ENCODE measurements at regions not wholly inside any gene's neighbourhood (a gene's known extent, or its start where the extent isn't known, plus 50 kb on each side); places are given as distances from the start of the nearest gene placed in this dataset.
A peak's percentile ranks its signal among the peaks of the same experiment; 100 is the strongest.
"Not testable (repeated sequence)": the region's sequence is repeated elsewhere in the genome, so short reads cannot be mapped to it uniquely, and the experiment has no call there.

DNA sequence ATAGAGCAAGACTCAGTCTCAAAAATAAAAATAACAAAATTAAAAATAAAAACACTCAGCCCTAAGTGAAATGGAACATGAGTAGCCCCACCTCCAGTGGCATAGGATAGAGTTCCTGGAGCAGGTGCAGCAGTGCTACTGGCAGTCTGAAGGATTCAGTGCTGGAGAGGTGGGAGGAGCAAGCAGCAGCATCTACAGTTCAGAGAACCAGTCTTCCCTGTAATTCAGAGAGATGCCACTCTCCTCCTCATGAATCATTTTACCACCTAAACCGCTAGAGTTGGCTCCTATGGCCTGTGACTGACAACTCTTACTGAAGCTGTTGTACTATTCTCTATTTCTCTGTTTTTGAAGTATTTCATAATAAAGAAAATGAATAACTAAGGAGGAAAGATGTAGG, 56.0 kb upstream of the SMURF2 start:
- Histone ChIP-seq H3K27me3 (ENCODE audit: control insufficient read depth, low read length) (no peaks in the 10 kb centered on the region), H3K9me3 (ENCODE audit: control insufficient read depth, insufficient read depth, low read length) (no peaks in the 10 kb centered on the region), H3K4me2 (ENCODE audit: low read length) (no peak overlapping the region), H3K79me2 (ENCODE audit: control insufficient read depth, low read length) (no peaks in the 10 kb centered on the region), H3F3A (ENCODE audit: control insufficient read depth, insufficient read depth) (no peaks in the 10 kb centered on the region), H3K36me3 (ENCODE audit: control insufficient read depth, low read length) (no peaks in the 10 kb centered on the region), H4K20me1 (ENCODE audit: control insufficient read depth, insufficient read depth, low read depth, low read length) (no peaks in the 10 kb centered on the region), H3K27ac (ENCODE audit: low read depth, low read length) (no peak overlapping the region), H3K4me3 (ENCODE audit: low read length) (no peak overlapping the region), H3K9me2 (replicated peaks; ENCODE audit: control insufficient read depth, low read length) (no peaks in the 10 kb centered on the region), H3K4me1 (ENCODE audit: control insufficient read depth, low read length) (peaks cover 2% of the 10 kb centered on the region)
- TF ChIP-seq EZH2phosphoT487 (IDR thresholded peaks at IDR 0.05; ENCODE audit: borderline replicate concordance, low read length) (no peak), CTCF (IDR thresholded peaks at IDR 0.05; ENCODE audit: low read depth, low read length, poor library complexity, severe bottlenecking) (no peak)

DNA sequence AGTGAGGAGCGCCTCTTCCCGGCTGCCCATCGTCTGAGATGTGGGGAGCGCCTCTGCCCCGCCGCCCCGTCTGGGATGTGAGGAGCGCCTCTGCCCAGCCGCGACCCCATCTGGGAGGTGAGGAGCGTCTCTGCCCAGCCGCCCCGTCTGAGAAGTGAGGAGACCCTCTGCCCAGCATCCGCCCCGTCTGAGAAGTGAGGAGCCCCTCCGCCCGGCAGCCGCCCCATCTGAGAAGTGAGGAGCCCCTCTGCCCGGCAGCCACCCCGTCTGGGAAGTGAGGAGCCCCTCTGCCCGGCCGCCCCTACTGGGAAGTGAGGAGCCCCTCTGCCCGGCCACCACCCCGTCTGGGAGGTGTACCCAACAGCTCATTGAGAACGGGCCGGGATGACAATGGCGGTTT, 54.4 kb upstream of the SMURF2 start:
- H3K36me3 ChIP-seq (ENCODE audit: control insufficient read depth, low read length); H3K27ac ChIP-seq (ENCODE audit: low read depth, low read length); H3K4me2 ChIP-seq (ENCODE audit: low read length); H3K79me2 ChIP-seq (ENCODE audit: control insufficient read depth, low read length); H3K4me3 ChIP-seq (ENCODE audit: low read length); H3K27me3 ChIP-seq (ENCODE audit: control insufficient read depth, low read length); H3F3A ChIP-seq (ENCODE audit: control insufficient read depth, insufficient read depth); H4K20me1 ChIP-seq (ENCODE audit: control insufficient read depth, insufficient read depth, low read depth, low read length); H3K9me3 ChIP-seq (ENCODE audit: control insufficient read depth, insufficient read depth, low read length); H3K9me2 ChIP-seq (replicated peaks; ENCODE audit: control insufficient read depth, low read length): not testable (repeated sequence)
- peaks cover 11% of the 10 kb centered on the region for H3K4me1 ChIP-seq (ENCODE audit: control insufficient read depth, low read length)

GRCh38 chr17:64713786-64714185, 51.7 kb upstream of the SMURF2 start:
- H3K27me3 ChIP-seq (ENCODE audit: control insufficient read depth, low read length); H3K36me3 ChIP-seq (ENCODE audit: control insufficient read depth, low read length); H3K79me2 ChIP-seq (ENCODE audit: control insufficient read depth, low read length); H3K4me3 ChIP-seq (ENCODE audit: low read length); H3K27ac ChIP-seq (ENCODE audit: low read depth, low read length); H4K20me1 ChIP-seq (ENCODE audit: control insufficient read depth, insufficient read depth, low read depth, low read length); H3K9me3 ChIP-seq (ENCODE audit: control insufficient read depth, insufficient read depth, low read length); H3K9me2 ChIP-seq (replicated peaks; ENCODE audit: control insufficient read depth, low read length); H3F3A ChIP-seq (ENCODE audit: control insufficient read depth, insufficient read depth): not testable (repeated sequence)
- H3K4me2 ChIP-seq (ENCODE audit: low read length): peak overlapping the region; percentile 29; the same call in 1 of the 2 replicates
- H3K4me1 ChIP-seq (ENCODE audit: control insufficient read depth, low read length): peaks cover 21% of the 10 kb centered on the region

GRCh38 chr17:64712557-64713351, 50.6 kb upstream of the SMURF2 start:
- not testable (repeated sequence) for H3F3A ChIP-seq (ENCODE audit: control insufficient read depth, insufficient read depth); H3K9me3 ChIP-seq (ENCODE audit: control insufficient read depth, insufficient read depth, low read length); H3K27ac ChIP-seq (ENCODE audit: low read depth, low read length); H3K4me3 ChIP-seq (ENCODE audit: low read length); H4K20me1 ChIP-seq (ENCODE audit: control insufficient read depth, insufficient read depth, low read depth, low read length); H3K9me2 ChIP-seq (replicated peaks; ENCODE audit: control insufficient read depth, low read length); H3K36me3 ChIP-seq (ENCODE audit: control insufficient read depth, low read length); H3K79me2 ChIP-seq (ENCODE audit: control insufficient read depth, low read length); H3K27me3 ChIP-seq (ENCODE audit: control insufficient read depth, low read length)
- Histone ChIP-seq H3K4me2 (ENCODE audit: low read length) (peak overlapping the region; percentile 37), H3K4me1 (ENCODE audit: control insufficient read depth, low read length) (peaks cover 27% of the 10 kb centered on the region)
